ENCODE measurements at regions not wholly inside any gene's neighbourhood (a gene's known extent, or its start where the extent isn't known, plus 50 kb on each side); places are given as distances from the start of the nearest gene placed in this dataset.
A peak's percentile ranks its signal among the peaks of the same experiment; 100 is the strongest.

DNA sequence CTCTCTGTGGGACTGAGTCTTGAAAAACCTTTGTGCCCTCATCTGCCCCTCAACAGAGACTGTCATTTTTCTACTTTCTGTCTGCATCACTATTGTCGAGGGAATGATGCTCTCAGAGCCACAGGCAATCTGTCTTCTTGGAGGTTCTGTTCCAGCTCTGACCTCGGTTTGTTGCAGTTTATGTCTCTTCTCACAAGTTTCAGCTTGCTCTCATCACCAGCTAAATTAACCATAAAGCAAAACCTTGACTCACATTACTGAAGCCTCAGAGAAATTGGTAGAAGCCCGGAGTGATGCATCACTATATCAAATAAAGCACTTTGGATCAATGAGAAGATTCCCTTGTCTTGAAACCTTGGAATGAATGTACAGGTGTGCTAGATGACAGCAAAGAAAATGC lies 60.6 kb upstream of the BLID start:
- H3K27ac ChIP-seq: peak overlapping the region; percentile 92
- in situ Hi-C loops (cut with HindIII; ENCODE audit: low pct_ligation_motif_present, low sequenced_read_pairs): no loop called here
- H3K27me3 ChIP-seq (replicated peaks): no peaks in the 10 kb centered on the region
- peaks cover 72% of the 10 kb centered on the region for H3K36me3 ChIP-seq (replicated peaks)
- DNase-seq: no peak
- TF ChIP-seq, protein P1, sequence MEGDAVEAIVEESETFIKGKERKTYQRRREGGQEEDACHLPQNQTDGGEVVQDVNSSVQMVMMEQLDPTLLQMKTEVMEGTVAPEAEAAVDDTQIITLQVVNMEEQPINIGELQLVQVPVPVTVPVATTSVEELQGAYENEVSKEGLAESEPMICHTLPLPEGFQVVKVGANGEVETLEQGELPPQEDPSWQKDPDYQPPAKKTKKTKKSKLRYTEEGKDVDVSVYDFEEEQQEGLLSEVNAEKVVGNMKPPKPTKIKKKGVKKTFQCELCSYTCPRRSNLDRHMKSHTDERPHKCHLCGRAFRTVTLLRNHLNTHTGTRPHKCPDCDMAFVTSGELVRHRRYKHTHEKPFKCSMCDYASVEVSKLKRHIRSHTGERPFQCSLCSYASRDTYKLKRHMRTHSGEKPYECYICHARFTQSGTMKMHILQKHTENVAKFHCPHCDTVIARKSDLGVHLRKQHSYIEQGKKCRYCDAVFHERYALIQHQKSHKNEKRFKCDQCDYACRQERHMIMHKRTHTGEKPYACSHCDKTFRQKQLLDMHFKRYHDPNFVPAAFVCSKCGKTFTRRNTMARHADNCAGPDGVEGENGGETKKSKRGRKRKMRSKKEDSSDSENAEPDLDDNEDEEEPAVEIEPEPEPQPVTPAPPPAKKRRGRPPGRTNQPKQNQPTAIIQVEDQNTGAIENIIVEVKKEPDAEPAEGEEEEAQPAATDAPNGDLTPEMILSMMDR (IDR thresholded peaks at IDR 0.05; ENCODE audit: low read depth, low read length, missing control alignments): no peak
- peak overlapping the region; percentile 74 for H3K4me3 ChIP-seq (ENCODE audit: low read depth, low read length)

DNA sequence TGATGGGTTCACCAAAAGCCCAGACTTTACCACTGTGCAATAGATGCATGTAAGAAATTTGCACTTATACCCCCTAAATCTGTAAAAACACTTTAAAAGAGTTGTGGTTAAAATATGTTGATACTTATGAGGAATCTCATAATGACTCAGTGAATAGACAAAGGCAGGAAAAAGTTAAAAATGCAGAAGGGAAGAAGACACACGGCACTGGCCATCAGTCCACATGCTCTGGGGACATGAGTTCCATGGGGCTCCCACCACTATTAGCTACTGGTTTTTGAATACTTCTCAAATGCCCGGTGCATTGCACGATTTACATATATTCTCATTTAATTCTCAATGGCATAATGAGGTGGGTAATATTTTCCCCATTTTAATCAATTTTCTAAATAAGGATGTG lies 59.3 kb upstream of the BLID start:
- TF ChIP-seq, protein P1 (IDR thresholded peaks at IDR 0.05; ENCODE audit: low read depth, low read length, missing control alignments): no peak
- H3K27me3 ChIP-seq (replicated peaks): no peaks in the 10 kb centered on the region
- in situ Hi-C loops (cut with HindIII; ENCODE audit: low pct_ligation_motif_present, low sequenced_read_pairs): no loop called here
- peak overlapping the region; percentile 92 for H3K27ac ChIP-seq
- DNase-seq: no peak
- peaks cover 82% of the 10 kb centered on the region for H3K36me3 ChIP-seq (replicated peaks)
- H3K4me3 ChIP-seq (ENCODE audit: low read depth, low read length): peak overlapping the region; percentile 74

DNA sequence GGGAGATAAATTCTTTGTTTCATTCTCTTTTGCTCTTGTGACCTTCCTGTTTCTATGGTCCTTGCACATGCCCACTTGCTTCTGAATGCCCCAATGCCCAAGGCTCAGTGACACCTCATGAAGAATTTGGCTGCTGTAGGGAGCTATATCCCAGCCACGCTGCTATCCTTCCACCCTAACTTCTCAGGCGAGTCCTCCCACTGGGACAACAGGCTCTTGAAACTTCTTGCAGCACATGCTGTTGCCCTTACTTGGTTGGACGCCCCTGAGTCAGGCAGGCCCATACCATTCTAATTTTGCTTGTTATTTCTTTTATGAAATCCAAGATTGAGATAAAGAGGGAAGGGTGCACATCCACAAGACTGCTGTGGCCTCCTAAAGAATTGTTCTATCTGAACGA lies 57.6 kb upstream of the BLID start:
- peak overlapping the region; percentile 29 for H3K4me3 ChIP-seq (ENCODE audit: low read depth, low read length)

DNA sequence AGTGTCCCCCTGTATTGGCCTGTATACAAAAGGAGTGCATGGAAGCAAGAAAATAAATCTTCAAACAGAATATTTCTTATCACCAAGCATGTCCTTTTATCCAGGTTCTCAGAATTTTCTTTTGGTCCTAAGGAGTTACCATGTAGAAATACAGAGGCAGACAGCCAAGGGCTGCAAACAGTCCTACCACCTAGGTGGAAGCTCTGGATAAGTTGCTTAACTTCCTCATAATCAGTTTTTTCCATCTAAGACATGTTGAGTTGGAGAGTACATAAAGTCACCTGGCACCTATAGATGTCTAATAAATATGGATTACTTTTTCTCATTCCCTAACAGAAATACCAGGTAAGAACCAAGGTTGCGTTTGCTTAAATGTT lies 57.0 kb upstream of the BLID start:
- TF ChIP-seq, protein P1 (IDR thresholded peaks at IDR 0.05; ENCODE audit: low read depth, low read length, missing control alignments): no peak
- Histone ChIP-seq H3K36me3 (replicated peaks) (peaks cover 79% of the 10 kb centered on the region), H3K27ac (peak overlapping the region; percentile 47), H3K4me3 (ENCODE audit: low read depth, low read length) (peak overlapping the region; percentile 1), H3K27me3 (replicated peaks) (no peaks in the 10 kb centered on the region)
- DNase-seq: no peak
- in situ Hi-C loops (cut with HindIII; ENCODE audit: low pct_ligation_motif_present, low sequenced_read_pairs): no loop called here

More for the DNA sequence above, 57.6 kb upstream of the BLID start:
- TF ChIP-seq, protein P1 (IDR thresholded peaks at IDR 0.05; ENCODE audit: low read depth, low read length, missing control alignments): no peak
- DNase-seq: no peak
- Histone ChIP-seq H3K27ac (peak overlapping the region; percentile 47), H3K27me3 (replicated peaks) (no peaks in the 10 kb centered on the region), H3K36me3 (replicated peaks) (peaks cover 83% of the 10 kb centered on the region)
- in situ Hi-C loops (cut with HindIII; ENCODE audit: low pct_ligation_motif_present, low sequenced_read_pairs): no loop called here

DNA sequence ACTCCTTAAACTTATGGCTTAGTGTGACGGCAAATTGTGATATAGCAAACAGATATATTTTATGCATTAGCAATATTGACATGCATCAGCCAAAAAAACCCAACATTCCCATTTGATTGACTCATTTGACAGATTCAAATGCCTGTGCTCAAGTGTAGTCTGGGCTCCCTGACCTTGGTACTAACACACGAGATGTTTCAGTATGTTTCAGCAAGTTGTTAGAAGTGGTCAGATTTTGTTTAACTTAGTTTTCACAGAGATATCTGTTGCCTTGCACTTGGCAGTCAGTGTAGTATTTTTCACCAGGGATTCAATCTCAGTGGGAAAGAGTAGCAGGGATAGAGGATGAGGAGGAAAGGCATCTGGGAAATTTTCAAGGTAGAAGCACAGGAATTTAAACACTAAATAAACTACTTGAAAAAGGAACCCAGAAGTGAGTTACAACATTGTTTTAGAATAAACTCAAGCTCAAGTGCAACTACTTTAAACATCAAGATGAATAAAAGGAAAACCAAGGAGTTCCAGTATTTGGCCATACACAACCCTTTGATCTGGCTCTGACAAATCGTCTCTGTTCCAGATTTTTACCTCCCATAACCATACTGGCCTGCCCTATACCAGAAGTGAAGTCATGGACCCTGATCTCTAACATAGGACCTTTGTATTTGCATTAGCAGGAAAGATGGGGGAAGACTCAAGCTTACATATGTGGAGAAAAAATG lies 56.5 kb upstream of the BLID start:
- in situ Hi-C loops (cut with HindIII; ENCODE audit: low pct_ligation_motif_present, low sequenced_read_pairs): no loop called here
- peaks cover 75% of the 10 kb centered on the region for H3K36me3 ChIP-seq (replicated peaks)
- no peaks in the 10 kb centered on the region for H3K27me3 ChIP-seq (replicated peaks)
- H3K27ac ChIP-seq: peak overlapping the region; percentile 47
- TF ChIP-seq, protein P1 (IDR thresholded peaks at IDR 0.05; ENCODE audit: low read depth, low read length, missing control alignments): no peak
- DNase-seq: no peak
- no peak overlapping the region for H3K4me3 ChIP-seq (ENCODE audit: low read depth, low read length)
